ENCODE measurements at regions not wholly inside any gene's neighbourhood (a gene's known extent, or its start where the extent isn't known, plus 50 kb on each side); places are given as distances from the start of the nearest gene placed in this dataset.

- no peak for DNase-seq
- intact Hi-C loops (cut with DNase I): no loop called here
- Histone ChIP-seq H3K9me3 (no peaks in the 10 kb centered on the region), H3K4me3 (no peak overlapping the region), H3K9ac (ENCODE audit: low read depth in 2 of 2, low read length in 2 of 2) (no peak overlapping the region), H3K4me1 (no peaks in the 10 kb centered on the region), H3K27me3 (no peaks in the 10 kb centered on the region), H3K36me3 (no peaks in the 10 kb centered on the region), H3K27ac (no peak overlapping the region)
- no peak for TF ChIP-seq CTCF (IDR thresholded peaks at IDR 0.05)
Observed at GRCh38 chr2:37836270-37836669, 88.8 kb upstream of the RMDN2 start.

- no peak for TF ChIP-seq CTCF (IDR thresholded peaks at IDR 0.05)
- H3K36me3 ChIP-seq: no peaks in the 10 kb centered on the region
- no peak overlapping the region for H3K27ac ChIP-seq
- H3K9me3 ChIP-seq: no peaks in the 10 kb centered on the region
- intact Hi-C loops (cut with DNase I): no loop called here
- no peaks in the 10 kb centered on the region for H3K27me3 ChIP-seq
- no peak for DNase-seq
- H3K9ac ChIP-seq (ENCODE audit: low read depth in 2 of 2, low read length in 2 of 2): no peak overlapping the region
- H3K4me1 ChIP-seq: no peaks in the 10 kb centered on the region
- H3K4me3 ChIP-seq: no peak overlapping the region
Observed at GRCh38 chr2:37836711-37837110, 88.4 kb upstream of the RMDN2 start.

GRCh38 chr2:37837628-37838328 lies 87.3 kb upstream of the RMDN2 start:
- H3K27ac ChIP-seq: no peak overlapping the region
- H3K36me3 ChIP-seq: no peaks in the 10 kb centered on the region
- H3K4me1 ChIP-seq: no peaks in the 10 kb centered on the region
- H3K9me3 ChIP-seq: no peaks in the 10 kb centered on the region
- no peak for TF ChIP-seq CTCF (IDR thresholded peaks at IDR 0.05)
- H3K4me3 ChIP-seq: no peak overlapping the region
- DNase-seq: no peak
- intact Hi-C loops (cut with DNase I): no loop called here
- no peaks in the 10 kb centered on the region for H3K27me3 ChIP-seq
- no peak overlapping the region for H3K9ac ChIP-seq (ENCODE audit: low read depth in 2 of 2, low read length in 2 of 2)

- H3K27ac ChIP-seq: no peak overlapping the region
- intact Hi-C loops (cut with DNase I): no loop called here
Observed at GRCh38 chr2:37838541-37839167, 86.4 kb upstream of the RMDN2 start.

GRCh38 chr2:37839991-37840390 lies 85.1 kb upstream of the RMDN2 start:
- no peaks in the 10 kb centered on the region for H3K27me3 ChIP-seq
- no peak overlapping the region for H3K9ac ChIP-seq (ENCODE audit: low read depth in 2 of 2, low read length in 2 of 2)
- H3K27ac ChIP-seq: no peak overlapping the region
- no peak for TF ChIP-seq CTCF (IDR thresholded peaks at IDR 0.05)
- intact Hi-C loops (cut with DNase I): no loop called here
- no peak overlapping the region for H3K4me3 ChIP-seq
- no peak for DNase-seq
- no peaks in the 10 kb centered on the region for H3K9me3 ChIP-seq
- no peaks in the 10 kb centered on the region for H3K36me3 ChIP-seq
- no peaks in the 10 kb centered on the region for H3K4me1 ChIP-seq

More at GRCh38 chr2:37838541-37839167, 86.4 kb upstream of the RMDN2 start:
- Histone ChIP-seq H3K27me3 (no peaks in the 10 kb centered on the region), H3K4me1 (no peaks in the 10 kb centered on the region), H3K36me3 (no peaks in the 10 kb centered on the region), H3K9me3 (no peaks in the 10 kb centered on the region), H3K4me3 (no peak overlapping the region), H3K9ac (ENCODE audit: low read depth in 2 of 2, low read length in 2 of 2) (no peak overlapping the region)
- DNase-seq: no peak
- no peak for TF ChIP-seq CTCF (IDR thresholded peaks at IDR 0.05)

All from colonic mucosa (tissue), 4 donors.